Amniotic stem cell (primary cell): ENCODE measurements at regions not wholly inside any gene's neighbourhood (a gene's known extent, or its start where the extent isn't known, plus 50 kb on each side); places are given as distances from the start of the nearest gene placed in this dataset.

Experiments
- DNase-seq: peaks from one replicate; lab custom pipeline; 2025; lab: John Stamatoyannopoulos, UW

GRCh38 chr13:78228211-78228610, 309.6 kb upstream of the EDNRB start:
- DNase-seq = no peak

GRCh38 chr13:78227709-78228108, 309.1 kb upstream of the EDNRB start:
- no peak for DNase-seq

GRCh38 chr13:78215458-78216108, 297.0 kb upstream of the EDNRB start:
- no peak for DNase-seq

GRCh38 chr13:78201411-78201810, 282.8 kb upstream of the EDNRB start:
- DNase-seq = no peak

GRCh38 chr13:78198821-78199220, 280.2 kb upstream of the EDNRB start:
- DNase-seq = no peak

- no peak for DNase-seq
Measured at GRCh38 chr13:78198419-78198818, 279.8 kb upstream of the EDNRB start.

GRCh38 chr13:78197231-78197630, 278.6 kb upstream of the EDNRB start:
- DNase-seq = no peak

GRCh38 chr13:78194904-78195639, 276.4 kb upstream of the EDNRB start:
- DNase-seq = peak; percentile 10

GRCh38 chr13:78193846-78194245, 275.2 kb upstream of the EDNRB start:
- DNase-seq = no peak

- peak; percentile 24 for DNase-seq
Measured at GRCh38 chr13:78192716-78193115, 274.1 kb upstream of the EDNRB start.

GRCh38 chr13:78190296-78190695, 271.7 kb upstream of the EDNRB start:
- no peak for DNase-seq

GRCh38 chr13:78187781-78188180, 269.1 kb upstream of the EDNRB start:
- no peak for DNase-seq

- DNase-seq = no peak
Measured at GRCh38 chr13:78185700-78186099, 267.1 kb upstream of the EDNRB start.

- DNase-seq = no peak
Measured at GRCh38 chr13:78183732-78184131, 265.1 kb upstream of the EDNRB start.

- DNase-seq = no peak
Measured at GRCh38 chr13:78182813-78183212, 264.2 kb upstream of the EDNRB start.

- no peak for DNase-seq
Measured at GRCh38 chr13:78177306-78177705, 258.7 kb upstream of the EDNRB start.

- DNase-seq = no peak
Measured at GRCh38 chr13:78176880-78177279, 258.2 kb upstream of the EDNRB start.

- no peak for DNase-seq
Measured at GRCh38 chr13:78169386-78169785, 250.8 kb upstream of the EDNRB start.

- no peak for DNase-seq
Measured at GRCh38 chr13:78168981-78169380, 250.3 kb upstream of the EDNRB start.

- no peak for DNase-seq
Measured at GRCh38 chr13:78161266-78161665, 242.6 kb upstream of the EDNRB start.

- peak; percentile 38 for DNase-seq
Measured at GRCh38 chr13:78160793-78161192, 242.2 kb upstream of the EDNRB start.

- no peak for DNase-seq
Measured at GRCh38 chr13:78152415-78152814, 233.8 kb upstream of the EDNRB start.

GRCh38 chr13:78147905-78148304, 229.3 kb upstream of the EDNRB start:
- peak; percentile 22 for DNase-seq

- DNase-seq = no peak
Measured at GRCh38 chr13:78145276-78145675, 226.6 kb upstream of the EDNRB start.
